PC-9 (cell line): ENCODE measurements at regions not wholly inside any gene's neighbourhood (a gene's known extent, or its start where the extent isn't known, plus 50 kb on each side); places are given as distances from the start of the nearest gene placed in this dataset.

ENCODE experiments used
- BruUV-seq: library from RNA; stranded (reverse); fragments of 400-500 nt; replicated peaks from 2 replicates; lab custom pipeline; 2021; lab: Mats Ljungman, UMichigan
- CTCF ChIA-PET: fragments of 300-600 bp; sonication (Branson Sonifier 250); formaldehyde crosslinking; loops from one replicate; lab custom pipeline; 2022; ENCODE audit warnings: antibody characterized with exemption; lab: Charles Lee
- POLR2A ChIA-PET: fragments of 300-600 bp; sonication (Branson Sonifier 250); formaldehyde crosslinking; loops from one replicate; lab custom pipeline; 2022; ENCODE audit warnings: antibody characterized with exemption; ENCODE audit not compliant: unreplicated experiment; lab: Charles Lee
- DNase-seq, 2 experiments: peaks; one replicate each; pipeline versions ENCODE4 v3.0.0 to v3.0.0-alpha.2; 2015 to 2022; ENCODE audit warnings: mixed read lengths in 1 of 2
- H2AFZ ChIP-seq: fragments of 200-600 bp; sonication (generic); 2 replicates; pipeline ENCODE4 v1.8.1; 2017; ENCODE audit warnings: antibody characterized with exemption
- H3F3A ChIP-seq: fragments of 200-600 bp; sonication (generic); 2 replicates; pipeline ENCODE4 v1.8.1; 2017; ENCODE audit warnings: antibody characterized with exemption, mild to moderate bottlenecking, low read depth; ENCODE audit not compliant: insufficient read depth
- H3K27ac ChIP-seq: fragments of 200-600 bp; sonication (generic); 2 replicates; pipeline ENCODE4 v1.6.1; 2016; ENCODE audit warnings: mixed run types
- H3K27me3 ChIP-seq: fragments of 200-600 bp; sonication (generic); 2 replicates; pipeline ENCODE4 v1.6.1; 2016; ENCODE audit warnings: low read depth, mixed run types; ENCODE audit not compliant: insufficient read depth
- H3K36me3 ChIP-seq: fragments of 200-600 bp; sonication (generic); 2 replicates; pipeline ENCODE4 v1.6.1; 2016; ENCODE audit warnings: low read depth, mixed run types
- H3K4me1 ChIP-seq: fragments of 200-600 bp; sonication (generic); replicated peaks from 2 replicates; pipeline ENCODE4 v1.6.1; 2016; ENCODE audit warnings: mixed run types; ENCODE audit not compliant: insufficient read depth
- H3K4me2 ChIP-seq: fragments of 200-600 bp; sonication (generic); 2 replicates; pipeline ENCODE4 v1.6.1; 2017; ENCODE audit warnings: mixed run types
- H3K4me3 ChIP-seq: fragments of 200-600 bp; sonication (generic); 2 replicates; pipeline ENCODE4 v1.6.1; 2016; ENCODE audit warnings: mixed run types
- H3K79me2 ChIP-seq: fragments of 200-600 bp; sonication (generic); 2 replicates; pipeline ENCODE4 v1.6.1; 2017; ENCODE audit warnings: low read depth, mixed run types
- H3K9me2 ChIP-seq: fragments of 200-600 bp; sonication (generic); 2 replicates; pipeline ENCODE4 v1.8.1; 2017; ENCODE audit warnings: mild to moderate bottlenecking; ENCODE audit not compliant: insufficient read depth
- H3K9me3 ChIP-seq: fragments of 200-600 bp; sonication (generic); 2 replicates; pipeline ENCODE4 v1.8.1; 2016; ENCODE audit warnings: low read depth; ENCODE audit not compliant: insufficient read depth
- H4K20me1 ChIP-seq: fragments of 200-600 bp; sonication (generic); 2 replicates; pipeline ENCODE4 v1.8.1; 2017; ENCODE audit not compliant: insufficient read depth
- EZH2 ChIP-seq: fragments of 200-600 bp; sonication (generic); IDR thresholded peaks from 2 replicates; pipeline ENCODE4 v1.8.0; 2017; ENCODE audit warnings: antibody characterized with exemption, low read depth
- intact Hi-C: fragments of 100-400 bp; cut with micrococcal nuclease; formaldehyde crosslinking; loops from one replicate; pipeline ENCODE4 v1.10.0; 2022; ENCODE audit not compliant: unreplicated experiment
- TF ChIP-seq, protein P1 (sequence below): fragments of 200-600 bp; sonication (generic); conservative IDR thresholded peaks from 2 replicates; pipeline ENCODE4 v1.6.1; 2017; ENCODE audit warnings: mixed run types, antibody characterized with exemption, mild to moderate bottlenecking, moderate library complexity

DNA sequence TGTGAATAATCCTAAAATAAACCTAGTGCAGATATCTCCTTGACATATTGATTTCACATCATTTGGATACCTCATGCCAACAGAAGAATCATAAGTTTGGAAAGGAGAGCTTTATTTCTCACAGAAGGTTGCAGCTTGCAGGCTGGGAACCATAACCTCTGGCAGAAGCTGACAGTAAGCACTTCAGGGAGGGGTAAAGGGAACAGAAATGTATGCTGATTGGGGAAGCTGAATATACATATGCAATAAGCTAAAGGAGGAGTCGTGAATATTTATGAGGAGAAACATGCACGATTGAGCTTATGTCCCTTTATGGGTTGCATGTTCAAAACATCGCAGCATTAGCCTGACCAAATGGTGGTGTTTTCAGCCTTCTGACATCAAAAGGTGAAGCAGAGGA is 814.5 kb downstream of the TBC1D22A start:
- TF ChIP-seq, protein P1, sequence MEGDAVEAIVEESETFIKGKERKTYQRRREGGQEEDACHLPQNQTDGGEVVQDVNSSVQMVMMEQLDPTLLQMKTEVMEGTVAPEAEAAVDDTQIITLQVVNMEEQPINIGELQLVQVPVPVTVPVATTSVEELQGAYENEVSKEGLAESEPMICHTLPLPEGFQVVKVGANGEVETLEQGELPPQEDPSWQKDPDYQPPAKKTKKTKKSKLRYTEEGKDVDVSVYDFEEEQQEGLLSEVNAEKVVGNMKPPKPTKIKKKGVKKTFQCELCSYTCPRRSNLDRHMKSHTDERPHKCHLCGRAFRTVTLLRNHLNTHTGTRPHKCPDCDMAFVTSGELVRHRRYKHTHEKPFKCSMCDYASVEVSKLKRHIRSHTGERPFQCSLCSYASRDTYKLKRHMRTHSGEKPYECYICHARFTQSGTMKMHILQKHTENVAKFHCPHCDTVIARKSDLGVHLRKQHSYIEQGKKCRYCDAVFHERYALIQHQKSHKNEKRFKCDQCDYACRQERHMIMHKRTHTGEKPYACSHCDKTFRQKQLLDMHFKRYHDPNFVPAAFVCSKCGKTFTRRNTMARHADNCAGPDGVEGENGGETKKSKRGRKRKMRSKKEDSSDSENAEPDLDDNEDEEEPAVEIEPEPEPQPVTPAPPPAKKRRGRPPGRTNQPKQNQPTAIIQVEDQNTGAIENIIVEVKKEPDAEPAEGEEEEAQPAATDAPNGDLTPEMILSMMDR: no peak
- no peak for TF ChIP-seq EZH2
- H3K79me2 ChIP-seq: no peaks in the 10 kb centered on the region
- H3K4me2 ChIP-seq: no peak overlapping the region
- ChIA-PET CTCF (no interaction called here), POLR2A (no interaction called here)
- no peak overlapping the region for H3K27ac ChIP-seq
- intact Hi-C loops: no loop called here
- peaks cover 5% of the 10 kb centered on the region; the same call in 1 of the 2 replicates for H3K9me3 ChIP-seq
- no TSS peak for BruUV-seq
- H3K4me1 ChIP-seq: no peaks in the 10 kb centered on the region
- no peaks in the 10 kb centered on the region for H3F3A ChIP-seq
- DNase-seq: no peak
- H3K27me3 ChIP-seq: peaks cover 92% of the 10 kb centered on the region
- no peaks in the 10 kb centered on the region for H3K36me3 ChIP-seq
- H3K4me3 ChIP-seq: no peak overlapping the region
- H3K9me2 ChIP-seq: no peaks in the 10 kb centered on the region
- H4K20me1 ChIP-seq: no peaks in the 10 kb centered on the region
- no peak overlapping the region for H2AFZ ChIP-seq

DNA sequence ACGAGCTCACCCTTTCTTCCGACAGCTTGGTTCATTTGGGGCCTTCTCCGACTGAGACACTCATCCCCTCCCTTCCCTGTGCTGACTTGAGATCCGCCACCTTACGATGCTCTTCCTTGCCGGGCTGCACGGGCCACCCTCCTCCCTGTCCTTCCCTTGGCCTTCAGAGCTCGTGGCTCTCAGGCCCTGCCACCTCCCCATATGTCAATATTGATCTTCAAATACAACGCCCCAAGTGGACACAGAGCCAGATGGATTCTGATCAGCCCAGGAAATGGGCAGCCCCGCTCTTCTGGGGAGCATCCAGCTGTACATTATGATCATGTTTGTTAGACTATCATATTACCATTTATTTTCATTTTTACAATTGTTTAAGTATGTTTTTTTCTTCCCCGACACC is 812.8 kb downstream of the TBC1D22A start:
- Histone ChIP-seq H3K27ac (no peak overlapping the region), H3K4me3 (no peak overlapping the region), H3K9me2 (no peaks in the 10 kb centered on the region), H3K9me3 (no peaks in the 10 kb centered on the region), H3K79me2 (no peaks in the 10 kb centered on the region), H4K20me1 (no peaks in the 10 kb centered on the region), H3K27me3 (peaks cover 97% of the 10 kb centered on the region), H3K4me2 (no peak overlapping the region), H2AFZ (no peak overlapping the region), H3K36me3 (no peaks in the 10 kb centered on the region), H3K4me1 (no peaks in the 10 kb centered on the region), H3F3A (no peaks in the 10 kb centered on the region)
- no peak for DNase-seq
- TF ChIP-seq EZH2: no peak
- TF ChIP-seq, protein P1: no peak
- no TSS peak for BruUV-seq
- CTCF ChIA-PET: no interaction called here
- intact Hi-C loops: no loop called here
- POLR2A ChIA-PET: no interaction called here

DNA sequence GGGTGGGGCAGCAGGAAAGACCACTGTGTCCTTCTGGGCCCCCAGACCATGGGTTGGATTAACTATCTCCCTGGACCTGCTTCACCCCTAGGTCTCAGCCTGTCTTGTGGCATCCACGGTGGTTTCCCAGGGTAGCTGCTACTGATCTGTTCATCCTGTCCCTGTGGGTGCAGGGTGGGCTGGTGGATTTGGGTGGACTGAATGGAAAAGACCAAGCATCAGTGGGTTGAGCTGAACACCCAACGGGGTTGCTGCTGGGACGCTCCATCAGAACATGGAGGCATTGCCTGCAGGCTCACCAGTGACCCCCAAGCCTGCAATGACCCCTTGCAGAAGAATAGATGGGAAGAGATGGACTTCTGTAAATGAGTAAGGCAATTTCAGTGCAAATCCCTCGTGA is 812.1 kb downstream of the TBC1D22A start:
- Histone ChIP-seq H3K9me3 (no peaks in the 10 kb centered on the region), H3K4me2 (no peak overlapping the region), H3K27ac (no peak overlapping the region), H3K9me2 (no peaks in the 10 kb centered on the region), H3K79me2 (no peaks in the 10 kb centered on the region), H3F3A (no peaks in the 10 kb centered on the region), H3K4me3 (no peak overlapping the region), H4K20me1 (no peaks in the 10 kb centered on the region), H3K27me3 (peaks cover 97% of the 10 kb centered on the region), H2AFZ (no peak overlapping the region), H3K36me3 (no peaks in the 10 kb centered on the region), H3K4me1 (no peaks in the 10 kb centered on the region)
- ChIA-PET POLR2A (no interaction called here), CTCF (no interaction called here)
- TF ChIP-seq, protein P1: no peak
- no peak for TF ChIP-seq EZH2
- no peak for DNase-seq
- BruUV-seq: no TSS peak
- intact Hi-C loops: no loop called here
